ENCODE measurements at regions not wholly inside any gene's neighbourhood (a gene's known extent, or its start where the extent isn't known, plus 50 kb on each side); places are given as distances from the start of the nearest gene placed in this dataset.
"Not testable (repeated sequence)": the region's sequence is repeated elsewhere in the genome, so short reads cannot be mapped to it uniquely, and the experiment has no call there.

- H3K9ac ChIP-seq (ENCODE audit: control insufficient read depth, extremely low read depth, insufficient read depth, low read length); H3K4me1 ChIP-seq (ENCODE audit: control insufficient read depth, extremely low read depth, insufficient read depth, low read length); H3K79me2 ChIP-seq (ENCODE audit: control insufficient read depth, insufficient read depth, low read length); H3K36me3 ChIP-seq (ENCODE audit: control insufficient read depth in 2 of 2, extremely low read depth in 1 of 2, insufficient read depth in 2 of 2, low read length in 2 of 2); H3K9me1 ChIP-seq (ENCODE audit: control insufficient read depth, extremely low read depth, insufficient read depth, low read length); FAIRE-seq; H4K20me1 ChIP-seq (ENCODE audit: control insufficient read depth, extremely low read depth, insufficient read depth, low read length); H3K4me2 ChIP-seq (ENCODE audit: control insufficient read depth, extremely low read depth, insufficient read depth, low read depth, low read length); H2AFZ ChIP-seq (ENCODE audit: control insufficient read depth, low read length); H3K27ac ChIP-seq (ENCODE audit: control insufficient read depth, insufficient read depth, low read length); H3K4me3 ChIP-seq (ENCODE audit: control insufficient read depth in 2 of 3, extremely low read depth in 1 of 3, insufficient read depth in 2 of 3, low read depth in 1 of 3, low read length in 3 of 3); H3K9me3 ChIP-seq (ENCODE audit: control insufficient read depth, low read depth, low read length); dilution Hi-C loops (cut with MboI; ENCODE audit: extremely low pct_ligation_motif_present, low sequenced_read_pairs); H3K27me3 ChIP-seq (ENCODE audit: control insufficient read depth, extremely low read depth, insufficient read depth, low read length); DNase-seq (ENCODE audit: low read depth, low spot score): not testable (repeated sequence)
Observed at GRCh38 chr21:9026729-9027416, 1494.5 kb upstream of the TPTE start.

GRCh38 chr21:9027417-9027800 is 1494.0 kb upstream of the TPTE start:
- DNase-seq (ENCODE audit: low read depth, low spot score); FAIRE-seq; H3K79me2 ChIP-seq (ENCODE audit: control insufficient read depth, insufficient read depth, low read length); H2AFZ ChIP-seq (ENCODE audit: control insufficient read depth, low read length); H3K9me3 ChIP-seq (ENCODE audit: control insufficient read depth, low read depth, low read length); H3K27me3 ChIP-seq (ENCODE audit: control insufficient read depth, extremely low read depth, insufficient read depth, low read length); H3K27ac ChIP-seq (ENCODE audit: control insufficient read depth, insufficient read depth, low read length); H4K20me1 ChIP-seq (ENCODE audit: control insufficient read depth, extremely low read depth, insufficient read depth, low read length); H3K9ac ChIP-seq (ENCODE audit: control insufficient read depth, extremely low read depth, insufficient read depth, low read length); H3K4me1 ChIP-seq (ENCODE audit: control insufficient read depth, extremely low read depth, insufficient read depth, low read length); H3K4me2 ChIP-seq (ENCODE audit: control insufficient read depth, extremely low read depth, insufficient read depth, low read depth, low read length); H3K4me3 ChIP-seq (ENCODE audit: control insufficient read depth in 2 of 3, extremely low read depth in 1 of 3, insufficient read depth in 2 of 3, low read depth in 1 of 3, low read length in 3 of 3); dilution Hi-C loops (cut with MboI; ENCODE audit: extremely low pct_ligation_motif_present, low sequenced_read_pairs); H3K36me3 ChIP-seq (ENCODE audit: control insufficient read depth in 2 of 2, extremely low read depth in 1 of 2, insufficient read depth in 2 of 2, low read length in 2 of 2); H3K9me1 ChIP-seq (ENCODE audit: control insufficient read depth, extremely low read depth, insufficient read depth, low read length): not testable (repeated sequence)

- H3K9me1 ChIP-seq (ENCODE audit: control insufficient read depth, extremely low read depth, insufficient read depth, low read length); H3K36me3 ChIP-seq (ENCODE audit: control insufficient read depth in 2 of 2, extremely low read depth in 1 of 2, insufficient read depth in 2 of 2, low read length in 2 of 2); H3K79me2 ChIP-seq (ENCODE audit: control insufficient read depth, insufficient read depth, low read length); H3K9me3 ChIP-seq (ENCODE audit: control insufficient read depth, low read depth, low read length); DNase-seq (ENCODE audit: low read depth, low spot score); H3K4me3 ChIP-seq (ENCODE audit: control insufficient read depth in 2 of 3, extremely low read depth in 1 of 3, insufficient read depth in 2 of 3, low read depth in 1 of 3, low read length in 3 of 3); H3K27me3 ChIP-seq (ENCODE audit: control insufficient read depth, extremely low read depth, insufficient read depth, low read length); dilution Hi-C loops (cut with MboI; ENCODE audit: extremely low pct_ligation_motif_present, low sequenced_read_pairs); H3K4me1 ChIP-seq (ENCODE audit: control insufficient read depth, extremely low read depth, insufficient read depth, low read length); H3K9ac ChIP-seq (ENCODE audit: control insufficient read depth, extremely low read depth, insufficient read depth, low read length); H2AFZ ChIP-seq (ENCODE audit: control insufficient read depth, low read length); H3K27ac ChIP-seq (ENCODE audit: control insufficient read depth, insufficient read depth, low read length); H3K4me2 ChIP-seq (ENCODE audit: control insufficient read depth, extremely low read depth, insufficient read depth, low read depth, low read length); H4K20me1 ChIP-seq (ENCODE audit: control insufficient read depth, extremely low read depth, insufficient read depth, low read length); FAIRE-seq: not testable (repeated sequence)
Observed at GRCh38 chr21:9028624-9029431, 1492.6 kb upstream of the TPTE start.

GRCh38 chr21:9030141-9030665 is 1491.2 kb upstream of the TPTE start:
- H4K20me1 ChIP-seq (ENCODE audit: control insufficient read depth, extremely low read depth, insufficient read depth, low read length); H3K27me3 ChIP-seq (ENCODE audit: control insufficient read depth, extremely low read depth, insufficient read depth, low read length); DNase-seq (ENCODE audit: low read depth, low spot score); H3K4me2 ChIP-seq (ENCODE audit: control insufficient read depth, extremely low read depth, insufficient read depth, low read depth, low read length); H3K4me3 ChIP-seq (ENCODE audit: control insufficient read depth in 2 of 3, extremely low read depth in 1 of 3, insufficient read depth in 2 of 3, low read depth in 1 of 3, low read length in 3 of 3); H3K9me1 ChIP-seq (ENCODE audit: control insufficient read depth, extremely low read depth, insufficient read depth, low read length); dilution Hi-C loops (cut with MboI; ENCODE audit: extremely low pct_ligation_motif_present, low sequenced_read_pairs); H3K9ac ChIP-seq (ENCODE audit: control insufficient read depth, extremely low read depth, insufficient read depth, low read length); H3K79me2 ChIP-seq (ENCODE audit: control insufficient read depth, insufficient read depth, low read length); H3K4me1 ChIP-seq (ENCODE audit: control insufficient read depth, extremely low read depth, insufficient read depth, low read length); H3K36me3 ChIP-seq (ENCODE audit: control insufficient read depth in 2 of 2, extremely low read depth in 1 of 2, insufficient read depth in 2 of 2, low read length in 2 of 2); H3K27ac ChIP-seq (ENCODE audit: control insufficient read depth, insufficient read depth, low read length); H3K9me3 ChIP-seq (ENCODE audit: control insufficient read depth, low read depth, low read length); H2AFZ ChIP-seq (ENCODE audit: control insufficient read depth, low read length); FAIRE-seq: not testable (repeated sequence)

Data from keratinocyte (primary cell).